GM23338 (cell line): ENCODE measurements at regions not wholly inside any gene's neighbourhood (a gene's known extent, or its start where the extent isn't known, plus 50 kb on each side); places are given as distances from the start of the nearest gene placed in this dataset.

Source experiments
- ATAC-seq: fragments of 200-7000 bp; cut with Tn5 transposase; 3 replicates; pipeline ENCODE4 v1.9.1; 2020
- DNase-seq: peaks from one replicate; pipeline ENCODE4 v3.0.0-alpha.2; 2015; ENCODE audit warnings: low spot score
- H2AFZ ChIP-seq: fragments of 200-600 bp; sonication (generic); 2 replicates; pipeline ENCODE4 v1.8.0; 2016; ENCODE audit warnings: antibody characterized with exemption, mild to moderate bottlenecking, moderate library complexity
- H3F3A ChIP-seq: fragments of 200-600 bp; sonication (generic); replicated peaks from 2 replicates; pipeline ENCODE4 v1.8.0; 2017; ENCODE audit warnings: antibody characterized with exemption, mixed run types, low read depth
- H3K27ac ChIP-seq: fragments of 200-600 bp; sonication (generic); 2 replicates; pipeline ENCODE4 v1.6.1; 2016; ENCODE audit warnings: low read depth
- H3K27me3 ChIP-seq: fragments of 200-600 bp; sonication (generic); 2 replicates; pipeline ENCODE4 v1.8.0; 2016; ENCODE audit warnings: mild to moderate bottlenecking, mixed run types, moderate library complexity; ENCODE audit not compliant: insufficient read depth
- H3K36me3 ChIP-seq: fragments of 200-600 bp; sonication (generic); 2 replicates; pipeline ENCODE4 v1.8.0; 2016; ENCODE audit warnings: mild to moderate bottlenecking; ENCODE audit not compliant: insufficient read depth
- H3K4me1 ChIP-seq: fragments of 200-600 bp; sonication (generic); 2 replicates; pipeline ENCODE4 v1.8.0; 2016; ENCODE audit warnings: mild to moderate bottlenecking, moderate library complexity; ENCODE audit not compliant: insufficient read depth
- H3K4me2 ChIP-seq: fragments of 200-600 bp; sonication (generic); 2 replicates; pipeline ENCODE4 v1.7.1; 2017; ENCODE audit warnings: mixed run types
- H3K4me3 ChIP-seq: fragments of 200-600 bp; sonication (generic); 2 replicates; pipeline ENCODE4 v1.6.1; 2016; ENCODE audit warnings: mixed run types
- H3K79me2 ChIP-seq: fragments of 200-600 bp; sonication (generic); replicated peaks from 2 replicates; pipeline ENCODE4 v1.8.0; 2017; ENCODE audit warnings: mild to moderate bottlenecking; ENCODE audit not compliant: insufficient read depth
- H3K9me2 ChIP-seq: fragments of 200-600 bp; sonication (generic); 2 replicates; pipeline ENCODE4 v1.8.0; 2017; ENCODE audit not compliant: insufficient read depth
- H4K20me1 ChIP-seq: fragments of 200-600 bp; sonication (generic); replicated peaks from 2 replicates; pipeline ENCODE4 v1.8.0; 2017; ENCODE audit warnings: mild to moderate bottlenecking; ENCODE audit not compliant: insufficient read depth
- H3K27ac Mint-ChIP-seq: 2 replicates; pipeline ENCODE4 v1.8.0; 2020; ENCODE audit warnings: inconsistent platforms, mild to moderate bottlenecking, moderate library complexity, mixed read lengths
- H3K27me3 Mint-ChIP-seq: 3 replicates; pipeline ENCODE4 v1.8.0; 2022; ENCODE audit warnings: low read depth, mild to moderate bottlenecking, moderate library complexity, mixed read lengths, inconsistent platforms; ENCODE audit not compliant: insufficient read depth, poor library complexity
- H3K36me3 Mint-ChIP-seq: 3 replicates; pipeline ENCODE4 v1.8.0; 2021; ENCODE audit warnings: low read depth, mild to moderate bottlenecking, inconsistent platforms, moderate library complexity, mixed read lengths
- H3K4me1 Mint-ChIP-seq: 3 replicates; pipeline ENCODE4 v1.8.0; 2020; ENCODE audit warnings: mild to moderate bottlenecking, inconsistent platforms, mixed read lengths
- H3K4me3 Mint-ChIP-seq: 3 replicates; pipeline ENCODE4 v1.8.0; 2021; ENCODE audit warnings: moderate library complexity, mild to moderate bottlenecking, inconsistent platforms, mixed read lengths
- H3K9me3 Mint-ChIP-seq: 3 replicates; pipeline ENCODE4 v1.8.0; 2020; ENCODE audit warnings: moderate library complexity, mild to moderate bottlenecking, inconsistent platforms, mixed read lengths
- CREB1 ChIP-seq: fragments of 250-450 bp; sonication (Bioruptor Pico); IDR thresholded peaks from 2 replicates; pipeline ENCODE4 v1.5.0; 2020; ENCODE audit warnings: low read depth, mild to moderate bottlenecking, moderate library complexity
- CTCF ChIP-seq, 2 experiments: fragments of 200-600 bp in 1 of 2; sonication (generic) in 1 of 2; conservative IDR thresholded peaks; 2 replicates each; pipeline versions ENCODE4 v1.5.1 to v1.6.1; 2016 to 2017; ENCODE audit warnings: antibody characterized with exemption in 2 of 2, low read depth in 2 of 2, mild to moderate bottlenecking in 2 of 2, moderate library complexity in 1 of 2
- EZH2 ChIP-seq: fragments of 200-600 bp; sonication (generic); IDR thresholded peaks from one replicate; pipeline ENCODE4 v1.8.0; 2017; ENCODE audit warnings: antibody characterized with exemption, mild to moderate bottlenecking, low read depth; ENCODE audit not compliant: unreplicated experiment
- EZH2phosphoT487 ChIP-seq: fragments of 200-600 bp; sonication (generic); IDR thresholded peaks from one replicate; pipeline ENCODE4 v1.8.1; 2018; ENCODE audit warnings: antibody characterized with exemption; ENCODE audit not compliant: unreplicated experiment
- NANOG ChIP-seq: IDR thresholded peaks from 2 replicates; pipeline ENCODE4 v1.6.1; 2016; ENCODE audit warnings: antibody characterized with exemption, borderline replicate concordance
- POLR2AphosphoS5 ChIP-seq: IDR thresholded peaks from 2 replicates; pipeline ENCODE4 v1.6.1; 2016; ENCODE audit warnings: antibody characterized with exemption, low read depth
- ZNF114 ChIP-seq: fragments of 250-450 bp; sonication (Bioruptor Pico); IDR thresholded peaks from 2 replicates; pipeline ENCODE4 v1.5.0; 2020; ENCODE audit warnings: mild to moderate bottlenecking, moderate library complexity
- ZNF331 ChIP-seq: fragments of 250-450 bp; sonication (Bioruptor Pico); IDR thresholded peaks from 2 replicates; pipeline ENCODE4 v1.5.0; 2020; ENCODE audit warnings: low read depth, mild to moderate bottlenecking, moderate library complexity
- ZNF462 ChIP-seq: fragments of 250-450 bp; sonication (Bioruptor Pico); IDR thresholded peaks from 2 replicates; pipeline ENCODE4 v1.5.0; 2020; ENCODE audit warnings: mild to moderate bottlenecking, moderate library complexity

GRCh38 chr12:24600551-24600950, 348.4 kb downstream of the BCAT1 start (continued):
- TF ChIP-seq ZNF462 (CRISPR knock-in tag): no peak

GRCh38 chr12:24599736-24600135, 349.2 kb downstream of the BCAT1 start:
- H3K27ac Mint-ChIP-seq: no peak overlapping the region
- Histone ChIP-seq H4K20me1 (no peaks in the 10 kb centered on the region), H3K27ac (no peak overlapping the region), H3K4me2 (no peak overlapping the region), H3K36me3 (no peaks in the 10 kb centered on the region), H3K79me2 (no peaks in the 10 kb centered on the region), H3K4me1 (peaks cover 5% of the 10 kb centered on the region; the same call in 1 of the 2 replicates), H2AFZ (no peak overlapping the region), H3K9me2 (no peaks in the 10 kb centered on the region), H3F3A (no peaks in the 10 kb centered on the region), H3K27me3 (no peaks in the 10 kb centered on the region), H3K4me3 (no peak overlapping the region)
- peaks cover 7% of the 10 kb centered on the region; the same call in 2 of the 3 replicates for H3K4me1 Mint-ChIP-seq
- no peak for DNase-seq
- ATAC-seq: no peak
- H3K4me3 Mint-ChIP-seq: no peak overlapping the region
- no peaks in the 10 kb centered on the region; the same call in 2 of the 3 replicates for H3K9me3 Mint-ChIP-seq
- no peaks in the 10 kb centered on the region for H3K27me3 Mint-ChIP-seq
- no peaks in the 10 kb centered on the region for H3K36me3 Mint-ChIP-seq
- TF ChIP-seq EZH2phosphoT487 (no peak), ZNF114 (CRISPR knock-in tag) (no peak), ZNF462 (CRISPR knock-in tag) (no peak), POLR2AphosphoS5 (no peak), EZH2 (no peak), ZNF331 (CRISPR knock-in tag) (no peak), CTCF (conservative IDR thresholded peaks at IDR 0.05; ENCODE audit: low read depth in 2 of 2) (no peak), CREB1 (CRISPR knock-in tag) (no peak), NANOG (no peak)
